Stomach (tissue), 8 donors: ENCODE measurements at regions not wholly inside any gene's neighbourhood (a gene's known extent, or its start where the extent isn't known, plus 50 kb on each side); places are given as distances from the start of the nearest gene placed in this dataset.

Experiments
- DNase-seq, 2 donors: peaks; one replicate each; pipeline versions ENCODE4 v3.0.0 to v3.0.0-alpha.2; 2013 to 2019
- H3K27ac ChIP-seq, 5 donors: fragments of 200-600 bp in 4 of 5; sonication (generic) in 4 of 5; one replicate each; pipeline ENCODE4 v1.5.1; 2013 to 2019; ENCODE audit warnings: mild to moderate bottlenecking in 1 of 5, moderate library complexity in 1 of 5
- H3K27me3 ChIP-seq, 3 donors: fragments of 200-600 bp; sonication (generic); one replicate each; pipeline ENCODE4 v1.5.1; 2017 to 2019; ENCODE audit warnings: mixed run types in 1 of 3
- H3K36me3 ChIP-seq, 4 donors: fragments of 200-600 bp; sonication (generic); 1 replicate in 3 of 4; 2 replicates in 1 of 4; pipeline ENCODE4 v1.5.1; 2016 to 2019
- H3K4me1 ChIP-seq, 4 donors: fragments of 200-600 bp; sonication (generic); one replicate each; pipeline ENCODE4 v1.5.1; 2016 to 2019
- H3K4me3 ChIP-seq, 4 donors: fragments of 200-600 bp; sonication (generic) in 3 of 4; one replicate each; pipeline ENCODE4 v1.5.1; 2016 to 2019; ENCODE audit warnings: mild to moderate bottlenecking in 1 of 4
- H3K9me3 ChIP-seq, 4 donors: fragments of 200-600 bp; sonication (generic); one replicate each; pipeline ENCODE4 v1.5.1; 2016 to 2019
- CTCF ChIP-seq, 7 experiments: fragments of 450-650 bp in 4 of 7; fragments of 200-600 bp in 3 of 7; sonication (generic) in 3 of 7; IDR thresholded peaks; one replicate each; pipeline ENCODE4 v1.5.1; 2016 to 2019; ENCODE audit warnings: antibody characterized with exemption in 7 of 7, control low read depth in 2 of 7, mild to moderate bottlenecking in 1 of 7
- EP300 ChIP-seq: sonication (generic); formaldehyde crosslinking; IDR thresholded peaks from one replicate; pipeline ENCODE4 v1.6.1; 2017; ENCODE audit warnings: antibody characterized with exemption
- POLR2A ChIP-seq, 4 donors: fragments of 450-650 bp; IDR thresholded peaks; one replicate each; pipeline ENCODE4 v1.6.1; 2016; ENCODE audit warnings: antibody characterized with exemption in 4 of 4, control low read depth in 2 of 4, mild to moderate bottlenecking in 1 of 4, moderate library complexity in 1 of 4
- POLR2AphosphoS5 ChIP-seq, 3 donors: sonication (generic); formaldehyde crosslinking; IDR thresholded peaks; one replicate each; pipeline ENCODE4 v1.6.1; 2016; ENCODE audit warnings: antibody characterized with exemption in 3 of 3
- WGBS, 5 donors: extraction: QIAGEN DNeasy Blood & Tissue Kit in 3 of 5; methylation state at CpG; one replicate each; pipeline versions ENCODE4 v1.1.5 to v1.1.7; 2013 to 2018; 5-methylcytosine and 5-hydroxymethylcytosine counted together
- intact Hi-C: fragments of 100-400 bp; cut with DNase I; formaldehyde crosslinking; loops from one replicate; pipeline ENCODE4 v1.15.1; 2023; ENCODE audit warnings: low total_unique reads
- small RNA-seq, 4 donors: library from RNA; depleted of rRNA; stranded (forward); fragments of <200 nt; gene quantifications; one replicate each; pipeline ENCODE3, GENCODE V24; 2016
- donor health status: healthy with polysubstance abuse.
- donor health status: Bipolar disorder and iron deficiency.
- donor health status: healthy.

GRCh38 chr16:48438414-48438813, 53.2 kb upstream of the SIAH1 start:
- TF ChIP-seq CTCF (IDR thresholded peaks at IDR 0.05), result no peak
- TF ChIP-seq EP300, result no peak
- TF ChIP-seq POLR2A (IDR thresholded peaks at IDR 0.05), result no peak
- TF ChIP-seq POLR2AphosphoS5 (IDR thresholded peaks at IDR 0.05), result no peak
- Histone ChIP-seq H3K36me3 (no peaks in the 10 kb centered on the region), H3K4me1 (peaks cover 0 to 10% (median 4%) of the 10 kb centered on the region in 4 donors), H3K27ac (no peak overlapping the region), H3K27me3 (no peaks in the 10 kb centered on the region), H3K9me3 (no peaks in the 10 kb centered on the region), H3K4me3 (no peak overlapping the region)
- 60 to 77% (median 63%) methylated on average over 5 of the region's 5 CpGs for WGBS, 5 donors
- intact Hi-C loops, result no loop called here
- DNase-seq, result no peak

- TF ChIP-seq POLR2AphosphoS5 (IDR thresholded peaks at IDR 0.05) (no peak), EP300 (no peak), POLR2A (IDR thresholded peaks at IDR 0.05) (no peak), CTCF (IDR thresholded peaks at IDR 0.05) (no peak)
- 65 to 79% (median 74%) methylated on average over 6 of the region's 6 CpGs for WGBS, 5 donors
- intact Hi-C loops, result no loop called here
Observed at GRCh38 chr16:48435906-48436305, 50.7 kb upstream of the SIAH1 start.

GRCh38 chr16:48435318-48435680, 50.1 kb upstream of the SIAH1 start:
- no peak for DNase-seq
- Histone ChIP-seq H3K4me1 (peaks cover 0 to 17% (median 4%) of the 10 kb centered on the region in 4 donors), H3K27me3 (no peaks in the 10 kb centered on the region), H3K4me3 (no peak overlapping the region), H3K9me3 (no peaks in the 10 kb centered on the region), H3K27ac (no peak overlapping the region), H3K36me3 (no peaks in the 10 kb centered on the region)
- intact Hi-C loops, result no loop called here
- no peak for TF ChIP-seq EP300
- TF ChIP-seq CTCF (IDR thresholded peaks at IDR 0.05), result no peak
- TF ChIP-seq POLR2A (IDR thresholded peaks at IDR 0.05), result no peak
- TF ChIP-seq POLR2AphosphoS5 (IDR thresholded peaks at IDR 0.05), result no peak
- 68 to 84% (median 70%) methylated on average over 7 of the region's 7 CpGs for WGBS, 5 donors

More at GRCh38 chr16:48435906-48436305, 50.7 kb upstream of the SIAH1 start:
- H3K36me3 ChIP-seq, result no peaks in the 10 kb centered on the region
- no peak overlapping the region for H3K27ac ChIP-seq
- no peaks in the 10 kb centered on the region for H3K9me3 ChIP-seq
- no peak overlapping the region for H3K4me3 ChIP-seq
- no peaks in the 10 kb centered on the region for H3K27me3 ChIP-seq
- peaks cover 0 to 17% (median 4%) of the 10 kb centered on the region in 4 donors for H3K4me1 ChIP-seq
- DNase-seq, result no peak

Small RNAs in the stretch of these regions (small RNA-seq; reads per million reads assigned to genes)
- 0 reads per million in 4 donors for gene AC026470.1
